HFFc6 (cell line): ENCODE measurements at regions not wholly inside any gene's neighbourhood (a gene's known extent, or its start where the extent isn't known, plus 50 kb on each side); places are given as distances from the start of the nearest gene placed in this dataset.

Experiments used
- DNase-seq: peaks from one replicate; pipeline ENCODE4 v3.0.0-alpha.2; 2018
- H3K27ac Mint-ChIP-seq: 2 replicates; pipeline ENCODE4 v1.8.0; 2020; ENCODE audit warnings: mild to moderate bottlenecking, mixed read lengths
- H3K27me3 Mint-ChIP-seq: 2 replicates; pipeline ENCODE4 v1.8.0; 2021; ENCODE audit warnings: mild to moderate bottlenecking, moderate library complexity, mixed read lengths; ENCODE audit not compliant: insufficient read depth
- H3K36me3 Mint-ChIP-seq: 2 replicates; pipeline ENCODE4 v1.8.0; 2021; ENCODE audit warnings: low read depth, mixed read lengths
- H3K4me1 Mint-ChIP-seq: 2 replicates; pipeline ENCODE4 v1.8.0; 2020; ENCODE audit warnings: low read depth, mixed read lengths
- H3K4me3 Mint-ChIP-seq: 2 replicates; pipeline ENCODE4 v1.8.0; 2020; ENCODE audit warnings: mild to moderate bottlenecking, moderate library complexity, mixed read lengths
- H3K9me3 Mint-ChIP-seq: 2 replicates; pipeline ENCODE4 v1.8.0; 2020; ENCODE audit warnings: mild to moderate bottlenecking, mixed read lengths
- TF ChIP-seq, protein P1 (sequence below): fragments of 200-600 bp; sonication (generic); IDR thresholded peaks from 2 replicates; pipeline ENCODE4 v1.5.0; 2021; ENCODE audit warnings: antibody characterized with exemption, mild to moderate bottlenecking

DNA sequence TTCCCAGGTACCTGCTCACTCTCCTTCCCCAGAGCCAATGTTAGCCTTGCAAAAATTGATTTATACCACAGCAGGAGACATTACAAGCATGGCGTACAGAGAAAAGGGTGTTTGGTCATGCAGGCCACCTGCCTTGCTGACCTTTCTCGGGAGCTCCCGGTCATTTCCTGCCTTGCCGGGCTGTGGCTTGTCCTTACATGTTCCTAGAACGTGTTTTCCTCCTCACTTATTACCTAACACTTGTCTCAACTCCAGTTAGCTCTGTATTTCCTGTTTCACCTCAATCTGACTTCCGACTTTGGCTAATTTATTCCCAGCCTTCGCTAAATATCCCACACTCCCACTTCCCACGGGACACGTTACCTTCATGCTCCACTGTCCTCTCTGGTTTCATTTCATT is 282.5 kb downstream of the ICE1 start:
- no peak for DNase-seq
- Mint-ChIP-seq H3K4me3 (no peak overlapping the region), H3K27ac (no peak overlapping the region), H3K27me3 (no peaks in the 10 kb centered on the region), H3K9me3 (peaks cover 41% of the 10 kb centered on the region), H3K4me1 (no peaks in the 10 kb centered on the region), H3K36me3 (peaks cover 4% of the 10 kb centered on the region; the same call in 1 of the 2 replicates)
- TF ChIP-seq, protein P1, sequence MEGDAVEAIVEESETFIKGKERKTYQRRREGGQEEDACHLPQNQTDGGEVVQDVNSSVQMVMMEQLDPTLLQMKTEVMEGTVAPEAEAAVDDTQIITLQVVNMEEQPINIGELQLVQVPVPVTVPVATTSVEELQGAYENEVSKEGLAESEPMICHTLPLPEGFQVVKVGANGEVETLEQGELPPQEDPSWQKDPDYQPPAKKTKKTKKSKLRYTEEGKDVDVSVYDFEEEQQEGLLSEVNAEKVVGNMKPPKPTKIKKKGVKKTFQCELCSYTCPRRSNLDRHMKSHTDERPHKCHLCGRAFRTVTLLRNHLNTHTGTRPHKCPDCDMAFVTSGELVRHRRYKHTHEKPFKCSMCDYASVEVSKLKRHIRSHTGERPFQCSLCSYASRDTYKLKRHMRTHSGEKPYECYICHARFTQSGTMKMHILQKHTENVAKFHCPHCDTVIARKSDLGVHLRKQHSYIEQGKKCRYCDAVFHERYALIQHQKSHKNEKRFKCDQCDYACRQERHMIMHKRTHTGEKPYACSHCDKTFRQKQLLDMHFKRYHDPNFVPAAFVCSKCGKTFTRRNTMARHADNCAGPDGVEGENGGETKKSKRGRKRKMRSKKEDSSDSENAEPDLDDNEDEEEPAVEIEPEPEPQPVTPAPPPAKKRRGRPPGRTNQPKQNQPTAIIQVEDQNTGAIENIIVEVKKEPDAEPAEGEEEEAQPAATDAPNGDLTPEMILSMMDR, result no peak

DNA sequence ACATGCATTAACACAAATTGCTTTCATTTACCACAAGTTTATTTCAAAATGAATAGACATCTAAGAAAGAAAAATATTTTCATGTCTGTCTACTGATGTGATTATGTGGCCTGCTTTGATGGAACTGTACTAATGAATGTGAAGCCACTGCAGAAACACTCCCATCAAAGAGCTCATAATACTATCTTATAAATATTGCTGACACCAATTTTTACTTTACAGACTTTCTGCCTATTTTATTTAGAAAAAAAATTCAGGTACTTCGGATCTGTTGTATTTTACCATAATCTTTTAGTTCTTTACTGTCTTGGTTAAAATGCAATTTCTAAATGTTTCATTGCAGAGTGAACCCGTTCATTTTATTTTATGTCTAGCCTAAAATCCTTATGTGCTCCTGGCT is 281.9 kb downstream of the ICE1 start:
- Mint-ChIP-seq H3K9me3 (peaks cover 37% of the 10 kb centered on the region), H3K27me3 (no peaks in the 10 kb centered on the region), H3K27ac (no peak overlapping the region), H3K36me3 (peaks cover 4% of the 10 kb centered on the region; the same call in 1 of the 2 replicates), H3K4me3 (no peak overlapping the region), H3K4me1 (no peaks in the 10 kb centered on the region)
- DNase-seq, result no peak
- TF ChIP-seq, protein P1, result no peak

DNA sequence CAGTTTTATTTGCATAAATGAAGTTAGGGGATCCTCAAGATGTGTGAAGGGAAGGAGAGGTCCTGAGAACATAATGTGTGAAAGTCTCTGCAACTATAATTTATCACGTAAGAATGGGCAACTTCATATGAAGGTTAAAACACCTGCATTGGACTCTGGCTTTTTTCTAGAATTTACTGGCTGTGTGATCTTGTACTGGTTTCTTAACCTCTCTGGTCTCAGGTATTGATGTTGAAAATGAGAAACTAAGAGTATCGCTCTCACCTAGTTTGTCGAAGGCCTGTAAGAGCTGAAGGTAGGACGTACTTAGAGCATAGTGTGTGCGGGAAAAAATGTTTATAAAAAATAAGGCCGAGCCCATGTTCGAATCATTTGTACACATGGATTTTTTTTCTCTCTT is 280.5 kb downstream of the ICE1 start:
- H3K36me3 Mint-ChIP-seq, result no peaks in the 10 kb centered on the region
- no peak overlapping the region for H3K27ac Mint-ChIP-seq
- no peak for DNase-seq
- H3K27me3 Mint-ChIP-seq, result no peaks in the 10 kb centered on the region
- H3K4me1 Mint-ChIP-seq, result no peaks in the 10 kb centered on the region
- H3K9me3 Mint-ChIP-seq, result peaks cover 33% of the 10 kb centered on the region
- TF ChIP-seq, protein P1, result no peak
- no peak overlapping the region for H3K4me3 Mint-ChIP-seq

DNA sequence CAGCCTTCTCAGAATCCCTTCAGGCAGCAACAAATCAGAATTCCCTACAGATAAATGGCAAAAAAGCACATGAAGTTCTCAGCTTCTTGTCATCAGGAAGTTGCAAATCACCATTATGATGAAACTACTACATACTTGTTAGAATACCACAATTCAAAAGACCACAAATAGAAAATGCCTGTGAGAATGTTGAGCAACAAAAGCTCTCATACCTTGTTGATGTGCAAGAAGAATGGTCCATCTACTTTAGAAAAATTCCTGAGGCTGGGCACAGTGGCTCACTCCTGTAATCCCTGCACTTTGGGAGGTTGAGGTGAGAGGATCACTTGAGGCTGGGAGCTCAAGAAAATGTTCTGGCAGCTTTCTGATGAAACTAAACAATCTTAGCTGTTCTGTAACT is 278.1 kb downstream of the ICE1 start:
- no peak overlapping the region for H3K27ac Mint-ChIP-seq
- H3K4me1 Mint-ChIP-seq, result no peaks in the 10 kb centered on the region
- DNase-seq, result no peak
- H3K27me3 Mint-ChIP-seq, result no peaks in the 10 kb centered on the region
- H3K9me3 Mint-ChIP-seq, result peaks cover 36% of the 10 kb centered on the region
- TF ChIP-seq, protein P1, result no peak
- no peaks in the 10 kb centered on the region for H3K36me3 Mint-ChIP-seq
- H3K4me3 Mint-ChIP-seq, result no peak overlapping the region

DNA sequence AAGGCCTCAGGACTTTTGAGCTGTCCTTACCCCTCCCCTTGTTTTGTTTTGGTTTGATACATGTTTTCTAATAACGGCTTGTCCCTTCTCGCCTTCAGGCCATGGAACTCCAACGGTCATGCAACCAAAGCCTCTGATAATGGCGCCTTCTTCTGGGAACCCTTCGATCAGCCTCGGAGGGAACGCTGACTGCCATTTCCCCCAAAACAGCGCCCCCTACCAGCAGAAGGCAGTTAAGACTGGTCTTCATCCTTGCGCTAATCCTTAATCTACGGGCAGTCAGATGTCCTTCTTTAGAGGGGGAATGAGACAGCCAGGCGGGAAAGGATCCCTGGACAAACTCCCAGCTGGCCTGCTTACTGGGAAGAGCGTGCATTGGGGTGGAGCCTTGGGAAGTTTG is 276.6 kb downstream of the ICE1 start:
- TF ChIP-seq, protein P1, result no peak
- no peak for DNase-seq
- Mint-ChIP-seq H3K4me1 (no peaks in the 10 kb centered on the region), H3K36me3 (no peaks in the 10 kb centered on the region), H3K9me3 (peaks cover 40% of the 10 kb centered on the region), H3K27ac (no peak overlapping the region), H3K27me3 (no peaks in the 10 kb centered on the region), H3K4me3 (no peak overlapping the region)

DNA sequence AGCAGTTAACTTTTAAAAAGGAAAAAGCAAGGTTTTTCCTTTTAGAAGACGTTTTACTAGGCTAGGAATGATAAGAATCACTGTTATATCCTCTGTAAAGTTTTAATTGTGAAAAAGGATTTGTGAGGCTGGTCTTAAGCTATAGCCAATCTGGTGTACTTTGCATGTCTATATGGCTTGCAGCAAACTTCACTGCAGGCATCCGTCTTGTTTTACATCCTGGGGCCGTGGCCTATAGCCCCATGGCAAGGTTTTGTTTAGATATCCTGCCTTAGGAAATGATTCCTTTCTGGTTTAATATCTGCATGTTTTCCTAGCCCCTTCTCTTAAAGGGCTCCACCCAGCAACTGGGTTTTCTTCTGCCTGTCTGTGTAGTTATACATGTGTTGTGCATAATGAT is 272.8 kb downstream of the ICE1 start:
- Mint-ChIP-seq H3K4me1 (no peaks in the 10 kb centered on the region), H3K27me3 (no peaks in the 10 kb centered on the region), H3K9me3 (peaks cover 48% of the 10 kb centered on the region), H3K4me3 (no peak overlapping the region), H3K27ac (no peak overlapping the region), H3K36me3 (no peaks in the 10 kb centered on the region)
- TF ChIP-seq, protein P1, result no peak
- no peak for DNase-seq
